HG02885 (cell line): ENCODE measurements at regions not wholly inside any gene's neighbourhood (a gene's known extent, or its start where the extent isn't known, plus 50 kb on each side); places are given as distances from the start of the nearest gene placed in this dataset.

Source experiments
- ATAC-seq: cut with Tn5 transposase; IDR thresholded peaks from one replicate; pipeline ENCODE4 v1.9.1; 2021; ENCODE audit warnings: mild to moderate bottlenecking; ENCODE audit not compliant: unreplicated experiment, poor library complexity

DNA sequence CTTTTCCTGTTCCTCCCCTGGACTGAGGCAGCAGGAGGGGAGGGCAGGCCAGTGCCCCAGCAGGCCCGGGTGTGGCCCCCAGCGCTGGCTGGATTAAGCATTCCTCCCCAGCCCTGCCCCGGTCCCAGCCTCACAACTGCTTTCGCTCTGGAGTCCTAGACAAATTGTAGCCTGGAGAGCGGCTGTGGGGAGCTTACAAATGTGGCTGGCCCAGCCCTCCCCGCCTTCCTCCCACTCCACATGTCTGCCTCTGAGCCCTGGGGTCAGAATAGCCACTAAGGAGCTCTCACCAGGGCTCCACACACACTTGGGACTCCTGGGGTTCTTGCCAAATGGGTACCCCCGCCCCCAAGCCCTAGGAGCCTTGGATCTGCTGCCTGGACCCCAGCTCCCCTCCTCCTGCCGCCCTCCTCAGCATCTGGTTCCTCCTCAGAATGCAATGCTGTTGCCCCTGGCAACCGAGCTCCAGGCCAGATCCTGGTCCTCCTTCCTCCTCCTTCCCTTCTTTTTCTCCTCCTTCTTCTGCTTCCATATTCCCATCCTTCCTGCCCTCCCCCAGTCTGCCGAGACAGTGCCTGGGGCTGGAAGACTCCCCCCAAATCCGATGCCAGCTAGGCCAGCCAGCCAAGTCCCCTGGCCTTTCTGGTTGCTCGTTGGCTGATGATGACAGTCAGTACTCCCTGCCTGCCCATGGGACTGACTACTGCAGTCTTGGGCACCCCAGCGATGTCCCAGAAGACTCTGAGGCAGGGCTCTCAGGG, 91.1 kb downstream of the LINGO1 start:
- no peak for ATAC-seq

GRCh38 chr15:77540312-77541060, 92.2 kb downstream of the LINGO1 start:
- ATAC-seq: no peak

DNA sequence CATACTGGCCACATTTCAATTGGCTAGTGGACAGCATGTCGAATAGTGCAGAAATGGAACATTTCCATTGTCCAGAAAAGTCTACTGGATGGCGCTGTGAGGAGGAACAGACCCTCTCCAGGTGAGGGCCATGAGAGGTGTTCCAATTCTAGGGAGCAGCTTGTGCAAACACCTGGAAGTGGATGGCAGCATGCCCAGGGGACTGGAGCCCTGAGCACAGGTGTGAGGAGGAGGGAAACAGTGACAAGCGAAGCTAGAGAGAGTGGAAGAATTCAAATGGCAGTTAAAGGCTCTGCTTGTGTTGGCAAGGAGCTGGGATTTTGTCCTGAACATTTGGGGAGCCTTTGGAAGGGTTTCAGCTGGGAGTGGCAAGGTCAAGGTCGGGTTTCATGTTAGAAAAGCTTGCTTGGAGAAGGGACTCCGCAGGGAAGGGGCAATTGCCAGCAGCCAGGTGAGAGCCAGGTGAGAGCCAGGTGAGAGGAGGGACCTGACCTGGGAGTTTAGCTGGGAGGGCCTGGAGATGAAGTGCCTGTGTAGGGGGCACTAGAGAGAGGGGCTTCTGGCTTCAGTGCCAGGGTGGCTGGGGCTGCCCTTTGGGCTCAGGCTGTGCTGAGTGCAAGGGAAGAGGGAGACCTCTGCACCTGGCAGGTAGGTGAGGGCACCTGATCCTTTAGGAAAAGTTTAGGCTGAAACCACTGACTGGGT, 93.8 kb downstream of the LINGO1 start:
- ATAC-seq: no peak

DNA sequence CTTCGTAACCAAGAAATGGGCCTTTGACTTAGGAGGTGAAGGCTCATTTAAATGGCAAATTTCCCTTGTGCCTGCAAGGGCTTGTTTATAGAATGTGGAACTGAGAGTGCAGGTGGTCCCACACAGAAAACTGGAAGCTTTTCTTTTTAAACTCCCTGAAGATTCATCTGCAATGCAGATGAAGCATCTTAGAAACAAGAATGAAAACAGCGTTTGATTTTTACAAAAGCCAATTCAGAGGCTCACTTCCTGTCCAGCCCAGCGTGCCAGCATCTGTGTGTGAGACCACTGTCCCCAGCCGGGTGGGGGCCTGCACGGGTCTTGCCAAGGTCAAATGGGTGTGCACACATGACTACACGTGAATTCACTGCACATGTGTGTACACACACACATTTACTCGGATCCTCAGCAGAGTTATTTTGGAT, 94.7 kb downstream of the LINGO1 start:
- peak; percentile 75 for ATAC-seq

GRCh38 chr15:77537006-77537405, 95.7 kb downstream of the LINGO1 start:
- ATAC-seq: no peak

DNA sequence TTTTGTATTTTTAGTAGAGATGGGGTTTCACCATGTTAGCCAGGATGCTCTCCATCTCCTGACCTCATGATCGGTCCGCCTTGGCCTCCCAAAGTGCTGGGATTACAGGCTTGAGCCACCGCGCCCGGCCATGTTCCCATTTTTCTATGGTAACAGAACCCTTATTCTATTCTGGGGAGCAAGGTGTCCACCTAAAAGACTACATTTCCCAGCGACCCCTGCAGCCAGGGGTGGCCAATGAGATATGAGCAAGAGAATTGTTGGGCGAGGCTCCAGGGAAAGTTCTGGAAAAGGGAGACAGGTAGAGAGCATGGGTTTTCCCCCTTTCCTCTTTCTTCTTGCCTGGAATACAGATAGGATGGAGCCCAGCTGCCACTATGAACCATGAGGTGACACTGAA, 96.9 kb downstream of the LINGO1 start:
- no peak for ATAC-seq
